ENCODE measurements at regions not wholly inside any gene's neighbourhood (a gene's known extent, or its start where the extent isn't known, plus 50 kb on each side); places are given as distances from the start of the nearest gene placed in this dataset.

DNA sequence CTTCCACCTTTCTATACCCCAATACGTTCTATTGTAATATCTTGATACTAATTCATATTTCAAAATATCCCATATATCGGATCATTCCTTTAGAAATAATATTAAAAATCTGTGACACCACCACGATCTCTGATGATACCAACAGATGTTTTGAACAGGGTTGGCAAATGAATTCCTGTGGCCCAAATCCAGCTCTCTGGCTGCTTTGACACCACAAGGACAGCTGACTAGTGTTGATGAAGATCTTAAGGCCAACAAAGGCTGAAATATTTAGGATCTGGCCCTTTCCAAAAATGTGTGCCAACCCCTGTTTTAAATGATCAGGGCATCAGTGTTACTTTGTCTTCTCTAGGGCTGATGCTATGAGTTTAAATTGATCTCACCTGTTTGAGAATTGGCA lies 380.7 kb upstream of the PFKP start:
- Histone ChIP-seq H3K4me3 (no peak overlapping the region), H3K4me1 (no peaks in the 10 kb centered on the region), H3K27ac (no peak overlapping the region), H3K27me3 (no peaks in the 10 kb centered on the region), H3K36me3 (no peaks in the 10 kb centered on the region), H3K9me3 (peaks cover 0 to 6% (median 0%) of the 10 kb centered on the region in 11 donors)
- intact Hi-C loops (cut with DNase I), result no loop called here
- ATAC-seq, result no peak
- TF ChIP-seq, protein P1, sequence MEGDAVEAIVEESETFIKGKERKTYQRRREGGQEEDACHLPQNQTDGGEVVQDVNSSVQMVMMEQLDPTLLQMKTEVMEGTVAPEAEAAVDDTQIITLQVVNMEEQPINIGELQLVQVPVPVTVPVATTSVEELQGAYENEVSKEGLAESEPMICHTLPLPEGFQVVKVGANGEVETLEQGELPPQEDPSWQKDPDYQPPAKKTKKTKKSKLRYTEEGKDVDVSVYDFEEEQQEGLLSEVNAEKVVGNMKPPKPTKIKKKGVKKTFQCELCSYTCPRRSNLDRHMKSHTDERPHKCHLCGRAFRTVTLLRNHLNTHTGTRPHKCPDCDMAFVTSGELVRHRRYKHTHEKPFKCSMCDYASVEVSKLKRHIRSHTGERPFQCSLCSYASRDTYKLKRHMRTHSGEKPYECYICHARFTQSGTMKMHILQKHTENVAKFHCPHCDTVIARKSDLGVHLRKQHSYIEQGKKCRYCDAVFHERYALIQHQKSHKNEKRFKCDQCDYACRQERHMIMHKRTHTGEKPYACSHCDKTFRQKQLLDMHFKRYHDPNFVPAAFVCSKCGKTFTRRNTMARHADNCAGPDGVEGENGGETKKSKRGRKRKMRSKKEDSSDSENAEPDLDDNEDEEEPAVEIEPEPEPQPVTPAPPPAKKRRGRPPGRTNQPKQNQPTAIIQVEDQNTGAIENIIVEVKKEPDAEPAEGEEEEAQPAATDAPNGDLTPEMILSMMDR (IDR thresholded peaks at IDR 0.05), result no peak
- DNase-seq, result no peak
- WGBS, 2 donors, result 78 to 79% methylated on average over 3 of the region's 3 CpGs

DNA sequence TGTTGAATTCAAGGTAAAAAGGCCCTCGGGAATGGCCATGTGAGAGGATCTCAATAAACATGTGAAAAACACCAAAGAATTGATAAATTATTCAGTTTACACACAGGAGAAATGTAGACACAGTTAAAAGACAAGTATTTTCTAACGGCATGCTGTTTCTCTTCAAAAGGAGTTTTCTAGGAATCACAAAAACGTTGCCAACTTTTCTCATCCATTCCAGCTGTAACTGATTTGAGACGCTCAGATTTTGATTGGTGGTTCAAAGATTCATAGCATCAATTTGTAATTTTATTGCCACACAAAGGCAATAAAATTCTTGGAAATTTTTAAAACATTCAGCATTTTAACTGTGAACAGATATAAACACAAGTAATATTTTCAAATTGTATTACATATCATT lies 384.9 kb upstream of the PFKP start:
- Histone ChIP-seq H3K27me3 (peaks cover 0 to 11% (median 0%) of the 10 kb centered on the region in 7 donors), H3K27ac (no peak overlapping the region), H3K9me3 (peaks cover 0 to 6% (median 0%) of the 10 kb centered on the region in 11 donors), H3K4me1 (no peaks in the 10 kb centered on the region), H3K4me3 (no peak overlapping the region), H3K36me3 (no peaks in the 10 kb centered on the region)
- ATAC-seq, result no peak
- no peak for DNase-seq
- TF ChIP-seq, protein P1 (IDR thresholded peaks at IDR 0.05), result no peak
- intact Hi-C loops (cut with DNase I), result no loop called here
- 65 to 67% methylated on average over 4 of the region's 4 CpGs for WGBS, 2 donors

DNA sequence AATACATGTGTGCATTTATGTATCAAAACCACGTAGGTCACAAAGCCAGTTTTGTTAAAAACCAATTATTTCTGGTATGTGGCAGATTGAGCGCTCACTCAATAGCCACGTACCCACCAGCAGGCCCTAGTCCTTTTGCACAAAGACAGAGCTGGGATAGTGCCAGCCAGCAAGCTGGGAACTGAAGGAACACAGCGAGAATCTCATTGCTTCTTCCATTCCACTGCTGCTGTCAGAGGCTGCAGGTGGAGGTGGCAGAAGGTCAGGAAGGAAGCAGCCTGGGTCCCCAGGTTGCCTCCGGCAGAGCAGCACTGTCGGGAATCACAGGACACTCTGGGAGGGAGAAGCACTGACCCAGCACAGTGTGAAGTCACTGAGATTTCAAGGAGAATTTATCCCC lies 385.5 kb upstream of the PFKP start:
- H3K4me3 ChIP-seq, result no peak overlapping the region
- H3K36me3 ChIP-seq, result no peaks in the 10 kb centered on the region
- ATAC-seq (no peak), DNase-seq (no peak)
- H3K9me3 ChIP-seq, result peaks cover 0 to 6% (median 0%) of the 10 kb centered on the region in 11 donors
- H3K27me3 ChIP-seq, result peaks cover 0 to 11% (median 0%) of the 10 kb centered on the region in 7 donors
- TF ChIP-seq, protein P1 (IDR thresholded peaks at IDR 0.05), result no peak
- 69% methylated on average over 6 of the region's 6 CpGs for WGBS, 2 donors
- intact Hi-C loops (cut with DNase I), result no loop called here
- no peak overlapping the region for H3K27ac ChIP-seq
- no peaks in the 10 kb centered on the region for H3K4me1 ChIP-seq

DNA sequence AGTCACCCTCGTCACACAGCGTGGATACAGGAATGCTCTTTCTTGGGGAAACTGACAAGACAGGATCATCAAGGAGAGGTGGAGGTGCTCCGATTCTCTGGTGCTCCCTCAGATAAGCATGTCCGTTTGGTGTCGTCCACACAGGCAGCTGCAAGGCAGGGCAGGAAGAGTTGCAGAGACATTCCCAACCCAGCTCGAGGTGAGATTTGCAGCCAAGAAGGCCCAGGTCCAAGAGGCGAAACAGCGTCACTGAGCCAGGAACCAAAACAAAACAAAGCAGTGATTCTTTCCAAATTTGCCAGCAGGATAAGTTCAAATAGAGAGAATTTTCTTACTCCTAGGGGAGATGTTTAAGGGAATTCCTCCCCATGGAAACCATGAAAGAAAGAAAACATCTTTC lies 386.5 kb upstream of the PFKP start:
- intact Hi-C loops (cut with DNase I), result no loop called here
- DNase-seq, result no peak
- H3K4me1 ChIP-seq, result no peaks in the 10 kb centered on the region
- ATAC-seq, result no peak
- H3K36me3 ChIP-seq, result no peaks in the 10 kb centered on the region
- H3K9me3 ChIP-seq, result peaks cover 0 to 6% (median 0%) of the 10 kb centered on the region in 11 donors
- TF ChIP-seq, protein P1 (IDR thresholded peaks at IDR 0.05), result no peak
- no peak overlapping the region for H3K4me3 ChIP-seq
- 63 to 65% methylated on average over 8 of the region's 8 CpGs for WGBS, 2 donors
- H3K27me3 ChIP-seq, result peaks cover 0 to 11% (median 0%) of the 10 kb centered on the region in 7 donors
- no peak overlapping the region for H3K27ac ChIP-seq
